Sigmoid colon (tissue), 6 donors: ENCODE measurements at regions not wholly inside any gene's neighbourhood (a gene's known extent, or its start where the extent isn't known, plus 50 kb on each side); places are given as distances from the start of the nearest gene placed in this dataset.
"Not testable (repeated sequence)": the region's sequence is repeated elsewhere in the genome, so short reads cannot be mapped to it uniquely, and the experiment has no call there.

Experiments used
- DNase-seq: peaks from one replicate; pipeline ENCODE4 v3.0.0-alpha.2; 2019
- H3K27ac ChIP-seq, 4 donors: fragments of 200-600 bp; sonication (generic); one replicate each; pipeline ENCODE4 v1.5.1; 2016 to 2019; ENCODE audit warnings: mild to moderate bottlenecking in 1 of 4
- H3K27me3 ChIP-seq, 3 donors: fragments of 200-600 bp; sonication (generic); one replicate each; pipeline ENCODE4 v1.5.1; 2019; ENCODE audit warnings: mild to moderate bottlenecking in 1 of 3
- H3K36me3 ChIP-seq, 4 donors: fragments of 200-600 bp; sonication (generic); one replicate each; pipeline ENCODE4 v1.5.1; 2016 to 2019
- H3K4me1 ChIP-seq, 4 donors: fragments of 200-600 bp; sonication (generic); one replicate each; pipeline ENCODE4 v1.5.1; 2017 to 2019
- H3K4me3 ChIP-seq, 4 donors: fragments of 200-600 bp; sonication (generic); one replicate each; pipeline ENCODE4 v1.5.1; 2017 to 2019; ENCODE audit warnings: mild to moderate bottlenecking in 2 of 4, moderate library complexity in 1 of 4
- H3K9me3 ChIP-seq, 4 donors: fragments of 200-600 bp in 3 of 4; sonication (generic) in 3 of 4; one replicate each; pipeline versions ENCODE4 v1.5.1 to v1.6.1; 2013 to 2019
- CTCF ChIP-seq, 4 experiments: fragments of 450-650 bp in 3 of 4; fragments of 200-600 bp in 1 of 4; IDR thresholded peaks; one replicate each; pipeline ENCODE4 v1.5.1; 2016 to 2019; ENCODE audit warnings: antibody characterized with exemption in 4 of 4, mild to moderate bottlenecking in 3 of 4, moderate library complexity in 2 of 4
- EP300 ChIP-seq, 4 donors: sonication (generic); formaldehyde crosslinking; IDR thresholded peaks; one replicate each; pipeline ENCODE4 v1.6.1; 2017; ENCODE audit warnings: antibody characterized with exemption in 4 of 4
- POLR2A ChIP-seq, 2 donors: fragments of 450-650 bp; IDR thresholded peaks; one replicate each; pipeline ENCODE4 v1.6.1; 2016; ENCODE audit warnings: antibody characterized with exemption in 2 of 2, mild to moderate bottlenecking in 2 of 2, moderate library complexity in 2 of 2
- POLR2AphosphoS5 ChIP-seq, 4 donors: sonication (generic); formaldehyde crosslinking; IDR thresholded peaks; one replicate each; pipeline ENCODE4 v1.6.1; 2017; ENCODE audit warnings: antibody characterized with exemption in 4 of 4
- WGBS, 2 donors: extraction: QIAGEN DNeasy Blood & Tissue Kit; methylation state at CpG; one replicate each; pipeline ENCODE4 v1.1.7; 2013; 5-methylcytosine and 5-hydroxymethylcytosine counted together
- intact Hi-C: fragments of 100-400 bp; cut with DNase I; formaldehyde crosslinking; loops from one replicate; pipeline ENCODE4 v1.15.1; 2023
- donor health status: healthy with polysubstance abuse.
- donor health status: healthy.

GRCh38 chr3:102005551-102005950, 156.2 kb downstream of the NFKBIZ start:
- H3K9me3 ChIP-seq = no peaks in the 10 kb centered on the region
- DNase-seq = no peak
- intact Hi-C loops = loop anchor here (10.0 kb wide), 1 partner anchor 129 kb away; no protein-coding TSS in a partner anchor
- TF ChIP-seq POLR2AphosphoS5 (IDR thresholded peaks at IDR 0.05) (no peak), CTCF (IDR thresholded peaks at IDR 0.05) (no peak), POLR2A (IDR thresholded peaks at IDR 0.05) (no peak), EP300 (IDR thresholded peaks at IDR 0.05) (no peak)
- H3K36me3 ChIP-seq = no peaks in the 10 kb centered on the region
- H3K27me3 ChIP-seq = no peaks in the 10 kb centered on the region
- no peak overlapping the region for H3K27ac ChIP-seq
- H3K4me1 ChIP-seq = peaks cover 0 to 10% (median 7%) of the 10 kb centered on the region in 4 donors
- no peak overlapping the region for H3K4me3 ChIP-seq

- intact Hi-C loops = loop anchor here (10.0 kb wide), 1 partner anchor 128 kb away; no protein-coding TSS in a partner anchor
- DNase-seq = peak; percentile 74
These were observed 157.6 kb downstream of the NFKBIZ start for GRCh38 chr3:102006812-102007485.

GRCh38 chr3:102008436-102008835, 159.1 kb downstream of the NFKBIZ start:
- not testable (repeated sequence) for DNase-seq, H3K27ac ChIP-seq, H3K27me3 ChIP-seq, H3K9me3 ChIP-seq, H3K36me3 ChIP-seq, H3K4me3 ChIP-seq, H3K4me1 ChIP-seq
- intact Hi-C loops = loop anchor here (10.0 kb wide), 1 partner anchor 126 kb away; no protein-coding TSS in a partner anchor
- WGBS, 2 donors = 87 to 96% methylated on average over 11 of the region's 11 CpGs

More at GRCh38 chr3:102006812-102007485, 157.6 kb downstream of the NFKBIZ start:
- Histone ChIP-seq H3K27me3 (no peaks in the 10 kb centered on the region), H3K27ac (peak overlapping the region in 2 of 4 donors; percentile 28 to 56), H3K4me1 (peaks cover 0 to 10% (median 7%) of the 10 kb centered on the region in 4 donors), H3K4me3 (no peak overlapping the region), H3K36me3 (no peaks in the 10 kb centered on the region), H3K9me3 (no peaks in the 10 kb centered on the region)
- WGBS, 2 donors = 31 to 51% methylated on average over 1 of the region's 1 CpG
- TF ChIP-seq EP300 (IDR thresholded peaks at IDR 0.05) = peak in 1 of 4 donors; percentile 10
- TF ChIP-seq POLR2A (IDR thresholded peaks at IDR 0.05) = no peak
- no peak for TF ChIP-seq POLR2AphosphoS5 (IDR thresholded peaks at IDR 0.05)
- TF ChIP-seq CTCF (IDR thresholded peaks at IDR 0.05) = no peak

GRCh38 chr3:102016417-102016816, 167.1 kb downstream of the NFKBIZ start:
- no peaks in the 10 kb centered on the region for H3K4me1 ChIP-seq
- no peak overlapping the region for H3K4me3 ChIP-seq
- peaks cover 0 to 3% (median 0%) of the 10 kb centered on the region in 4 donors for H3K9me3 ChIP-seq
- no peak for TF ChIP-seq EP300 (IDR thresholded peaks at IDR 0.05)
- no peak for TF ChIP-seq CTCF (IDR thresholded peaks at IDR 0.05)
- no peak for TF ChIP-seq POLR2AphosphoS5 (IDR thresholded peaks at IDR 0.05)
- DNase-seq = no peak
- no peaks in the 10 kb centered on the region for H3K27me3 ChIP-seq
- H3K27ac ChIP-seq = no peak overlapping the region
- WGBS, 2 donors = 79 to 100% methylated on average over 1 of the region's 1 CpG
- intact Hi-C loops = no loop called here
- no peaks in the 10 kb centered on the region for H3K36me3 ChIP-seq

- Histone ChIP-seq H3K27ac (no peak overlapping the region), H3K9me3 (peaks cover 0 to 3% (median 0%) of the 10 kb centered on the region in 4 donors), H3K4me1 (no peaks in the 10 kb centered on the region), H3K27me3 (no peaks in the 10 kb centered on the region), H3K36me3 (no peaks in the 10 kb centered on the region), H3K4me3 (no peak overlapping the region)
- no peak for DNase-seq
- 47 to 73% methylated on average over 2 of the region's 2 CpGs for WGBS, 2 donors
- no peak for TF ChIP-seq EP300 (IDR thresholded peaks at IDR 0.05)
- no peak for TF ChIP-seq POLR2A (IDR thresholded peaks at IDR 0.05)
- no peak for TF ChIP-seq CTCF (IDR thresholded peaks at IDR 0.05)
- no peak for TF ChIP-seq POLR2AphosphoS5 (IDR thresholded peaks at IDR 0.05)
- intact Hi-C loops = no loop called here
These were observed 168.5 kb downstream of the NFKBIZ start for GRCh38 chr3:102017784-102018183.
